ENCODE measurements at regions not wholly inside any gene's neighbourhood (a gene's known extent, or its start where the extent isn't known, plus 50 kb on each side); places are given as distances from the start of the nearest gene placed in this dataset.

GRCh38 chr6:156189714-156190113 is 587.5 kb upstream of the ARID1B start:
- ChIA-PET POLR2A (ENCODE audit: unreplicated experiment) (no interaction called here), CTCF (interaction anchor here (0.6 kb wide), 1 partner anchor 106 kb away, joined by 5 read pairs; no protein-coding TSS in a partner anchor)
- H2AK9ac ChIP-seq (replicated peaks; ENCODE audit: low read depth, low read length, poor library complexity), result no peak overlapping the region
- BruUV-seq (replicated peaks), result no TSS peak
- dilution Hi-C loops (cut with HindIII; ENCODE audit: low sequenced_read_pairs, unreplicated experiment), result no loop called here
- H4K5ac ChIP-seq (ENCODE audit: low read depth, low read length), result no peak overlapping the region
- no peak overlapping the region for H2BK15ac ChIP-seq (ENCODE audit: low read depth, low read length)
- DNase-seq (no peak), ATAC-seq (ENCODE audit: low read depth) (no peak)
- no peaks in the 10 kb centered on the region for H3K4me1 ChIP-seq (ENCODE audit: control insufficient read depth, insufficient read depth, low read length)
- TF ChIP-seq MAZ (IDR thresholded peaks at IDR 0.05; ENCODE audit: borderline replicate concordance, low read depth, low read length) (no peak), CTCF (conservative IDR thresholded peaks at IDR 0.05; ENCODE audit: low read depth, low read length) (no peak), CHD1 (IDR thresholded peaks at IDR 0.05; ENCODE audit: low read depth, low read length) (no peak), RCOR1 (IDR thresholded peaks at IDR 0.05; ENCODE audit: insufficient replicate concordance, low read length) (no peak), RAD21 (IDR thresholded peaks at IDR 0.05; ENCODE audit: low read length) (no peak), BHLHE40 (IDR thresholded peaks at IDR 0.05; ENCODE audit: low read depth, low read length) (no peak), USF2 (IDR thresholded peaks at IDR 0.05; ENCODE audit: low read depth, low read length) (no peak), POLR2A (IDR thresholded peaks at IDR 0.05; ENCODE audit: low read depth, low read length) (no peak), FOS (IDR thresholded peaks at IDR 0.05; ENCODE audit: low read depth, low read length) (no peak), MXI1 (IDR thresholded peaks at IDR 0.05; ENCODE audit: borderline replicate concordance, low read depth, low read length) (no peak)
- H3K36me3 ChIP-seq (ENCODE audit: control insufficient read depth, insufficient read depth, low read length), result no peaks in the 10 kb centered on the region
- H3K9ac ChIP-seq (ENCODE audit: low read depth, low read length), result no peak overlapping the region
- no peak overlapping the region for H2BK120ac ChIP-seq (ENCODE audit: low read depth, low read length)
- H3K9me1 ChIP-seq (ENCODE audit: insufficient read depth, low read length), result no peaks in the 10 kb centered on the region
- in situ Hi-C loops (cut with MboI; ENCODE audit: low sequenced_read_pairs), result no loop called here
- no peak overlapping the region for H4K91ac ChIP-seq (ENCODE audit: insufficient read depth, low read depth, low read length)
- no peak overlapping the region for H2AK5ac ChIP-seq (ENCODE audit: low read depth, low read length)
- no peak overlapping the region for H3K4ac ChIP-seq (ENCODE audit: low read depth, low read length)
- no peaks in the 10 kb centered on the region for H4K20me1 ChIP-seq (ENCODE audit: insufficient read depth, low read length)
- no peak overlapping the region for H3K23ac ChIP-seq (ENCODE audit: low read depth, low read length)
- H4K8ac ChIP-seq (ENCODE audit: low read depth in 2 of 2, low read length in 2 of 2), result no peak overlapping the region
- H3K9me3 ChIP-seq (ENCODE audit: control insufficient read depth, insufficient read depth, low read length), result no peaks in the 10 kb centered on the region
- H3K79me1 ChIP-seq (ENCODE audit: low read depth in 1 of 2, low read length in 2 of 2), result no peaks in the 10 kb centered on the region
- no peak overlapping the region for H2BK20ac ChIP-seq (ENCODE audit: low read depth, low read length)
- no peak overlapping the region for H3K4me2 ChIP-seq (ENCODE audit: low read depth, low read length)
- no peak overlapping the region for H2AFZ ChIP-seq (replicated peaks; ENCODE audit: low read length, poor library complexity)
- H3K14ac ChIP-seq (replicated peaks; ENCODE audit: low read depth, low read length), result no peak overlapping the region
- H3K18ac ChIP-seq (ENCODE audit: low read depth, low read length), result no peak overlapping the region
- H3K27me3 ChIP-seq (ENCODE audit: control insufficient read depth, insufficient read depth, low read length), result peaks cover 5% of the 10 kb centered on the region; the same call in 1 of the 2 replicates
- intact Hi-C loops (cut with micrococcal nuclease), result no loop called here
- no peak overlapping the region for H3K56ac ChIP-seq (ENCODE audit: extremely low read depth, insufficient read depth, low read length)
- no peak overlapping the region for H2BK5ac ChIP-seq (ENCODE audit: low read depth, low read length, poor library complexity, severe bottlenecking)
- no peak overlapping the region for H3K27ac ChIP-seq (ENCODE audit: insufficient read depth, low read length)
- H3K4me3 ChIP-seq (ENCODE audit: insufficient read depth, low read depth, low read length), result no peak overlapping the region
